Heart left ventricle (tissue), 16 donors: ENCODE measurements at regions not wholly inside any gene's neighbourhood (a gene's known extent, or its start where the extent isn't known, plus 50 kb on each side); places are given as distances from the start of the nearest gene placed in this dataset.

Experiments
- ATAC-seq, 4 donors: fragments of 200-7000 bp; cut with Tn5 transposase; one replicate each; pipeline ENCODE4 v1.9.1; 2020 to 2022; ENCODE audit warnings: moderate library complexity in 4 of 4, mild to moderate bottlenecking in 3 of 4, moderate number of reproducible peaks in 1 of 4
- DNase-seq, 5 donors: peaks; one replicate each; pipeline ENCODE4 v3.0.0-alpha.2; 2020
- H3K27ac ChIP-seq, 12 donors: fragments of 200-600 bp; sonication (generic) in 4 of 12; one replicate each; pipeline versions ENCODE4 v1.5.0 to v1.8.0; 2016 to 2022; ENCODE audit warnings: mild to moderate bottlenecking in 2 of 12
- H3K27me3 ChIP-seq, 9 donors: fragments of 200-600 bp; sonication (generic) in 2 of 9; one replicate each; pipeline versions ENCODE4 v1.5.1 to v1.8.0; 2016 to 2022; ENCODE audit warnings: mild to moderate bottlenecking in 3 of 9
- H3K36me3 ChIP-seq, 9 donors: fragments of 200-600 bp; sonication (generic) in 2 of 9; one replicate each; pipeline versions ENCODE4 v1.5.0 to v1.8.0; 2018 to 2022; ENCODE audit warnings: mild to moderate bottlenecking in 2 of 9
- H3K4me1 ChIP-seq, 12 donors: fragments of 200-600 bp; sonication (generic) in 4 of 12; one replicate each; pipeline versions ENCODE4 v1.5.0 to v1.8.0; 2016 to 2022; ENCODE audit warnings: mild to moderate bottlenecking in 3 of 12
- H3K4me3 ChIP-seq, 12 donors: fragments of 200-600 bp; sonication (generic) in 4 of 12; one replicate each; pipeline versions ENCODE4 v1.5.0 to v1.8.0; 2017 to 2022; ENCODE audit warnings: mild to moderate bottlenecking in 9 of 12, moderate library complexity in 4 of 12
- H3K9me3 ChIP-seq, 12 donors: fragments of 200-600 bp; sonication (generic) in 4 of 12; one replicate each; pipeline versions ENCODE4 v1.5.0 to v1.8.0; 2016 to 2022; ENCODE audit warnings: mild to moderate bottlenecking in 1 of 12
- POLR2A ChIP-seq, 2 donors: fragments of 450-650 bp; IDR thresholded peaks; one replicate each; pipeline ENCODE4 v1.6.1; 2017; ENCODE audit warnings: antibody characterized with exemption in 2 of 2, mild to moderate bottlenecking in 2 of 2, moderate library complexity in 2 of 2
- WGBS, 4 donors: extraction: QIAGEN DNeasy Blood & Tissue Kit in 2 of 4; methylation state at CpG; one replicate each; pipeline versions ENCODE4 v1.1.5 to v1.1.7; 2013 to 2018; 5-methylcytosine and 5-hydroxymethylcytosine counted together
- intact Hi-C, 10 donors: fragments of 100-400 bp; cut with DNase I; formaldehyde crosslinking; loops; one replicate each; pipeline versions ENCODE4 v1.11.1 to v1.14.2; 2022
- TF ChIP-seq, protein P1 (sequence below), 12 donors: fragments of 200-600 bp; sonication (generic) in 4 of 12; IDR thresholded peaks; one replicate each; pipeline versions ENCODE4 v1.5.0 to v1.8.0; 2018 to 2022; ENCODE audit warnings: antibody characterized with exemption in 12 of 12, mild to moderate bottlenecking in 5 of 12
- donor health status: ischemic (EF 13 %, LVEDD 7.1; RV severe dilation, severe dysfunction).
- donor health status: healthy with polysubstance abuse.
- donor health status: DM: no; HTN: yes; CAD: no.
- donor health status: DM: no; HTN: no; CAD: no.
- donor health status: ischemic (EF 25% LVEDD 6.9; RV normal size, moderate dysfunction).
- donor health status: ischemic (EF 25% LVEDD 5.7; RV mildly dilated, moderate dysfunction).
- donor health status: healthy.
- donor health status: DM: yes; HTN: yes; CAD: no.
- donor health status: ischemic (EF 35%, LVEDD 5.7; RV mildly dilated, moderate dysfunction).
- donor health status: nonischemic (EF 11% LVEDD 7.7; RV severe dilation, severe dysfunction).
- donor health status: DM: yes; HTN: yes; CAD: no.
- donor health status: PGD.
- donor health status: ischemic (EF 29% LVEDD 5.4; RV normal size, mild dysfunction).
- donor health status: nonischemic (EF 23%, LVEDD 6.1; RV moderate dilation, normal function).

DNA sequence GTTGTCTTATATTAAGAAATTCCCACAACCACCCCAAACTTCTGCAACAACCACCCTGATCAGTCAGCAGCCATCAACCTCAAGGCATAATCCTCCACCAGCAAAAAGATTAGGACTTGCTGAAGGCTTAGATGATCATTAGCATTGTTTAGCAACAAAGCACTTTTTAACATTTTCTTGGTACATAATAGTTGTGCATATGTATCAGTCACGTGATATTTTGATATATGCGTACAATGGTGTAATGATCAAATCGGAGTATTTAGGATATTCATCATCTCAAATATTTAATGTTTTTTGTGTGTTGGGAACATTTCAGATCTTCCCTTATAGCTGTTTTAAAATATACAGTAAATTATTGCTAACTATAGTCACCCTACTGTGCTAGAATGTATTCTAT, 73.5 kb upstream of the API5 start:
- no peak overlapping the region for H3K27ac ChIP-seq
- intact Hi-C loops, result loop anchor here in 1 of 10 donors (10.0 kb wide), 1 partner anchor 64 kb away; no protein-coding TSS in a partner anchor
- H3K4me3 ChIP-seq, result no peak overlapping the region
- TF ChIP-seq, protein P1, sequence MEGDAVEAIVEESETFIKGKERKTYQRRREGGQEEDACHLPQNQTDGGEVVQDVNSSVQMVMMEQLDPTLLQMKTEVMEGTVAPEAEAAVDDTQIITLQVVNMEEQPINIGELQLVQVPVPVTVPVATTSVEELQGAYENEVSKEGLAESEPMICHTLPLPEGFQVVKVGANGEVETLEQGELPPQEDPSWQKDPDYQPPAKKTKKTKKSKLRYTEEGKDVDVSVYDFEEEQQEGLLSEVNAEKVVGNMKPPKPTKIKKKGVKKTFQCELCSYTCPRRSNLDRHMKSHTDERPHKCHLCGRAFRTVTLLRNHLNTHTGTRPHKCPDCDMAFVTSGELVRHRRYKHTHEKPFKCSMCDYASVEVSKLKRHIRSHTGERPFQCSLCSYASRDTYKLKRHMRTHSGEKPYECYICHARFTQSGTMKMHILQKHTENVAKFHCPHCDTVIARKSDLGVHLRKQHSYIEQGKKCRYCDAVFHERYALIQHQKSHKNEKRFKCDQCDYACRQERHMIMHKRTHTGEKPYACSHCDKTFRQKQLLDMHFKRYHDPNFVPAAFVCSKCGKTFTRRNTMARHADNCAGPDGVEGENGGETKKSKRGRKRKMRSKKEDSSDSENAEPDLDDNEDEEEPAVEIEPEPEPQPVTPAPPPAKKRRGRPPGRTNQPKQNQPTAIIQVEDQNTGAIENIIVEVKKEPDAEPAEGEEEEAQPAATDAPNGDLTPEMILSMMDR (IDR thresholded peaks at IDR 0.05), result no peak
- no peak for TF ChIP-seq POLR2A (IDR thresholded peaks at IDR 0.05)
- H3K4me1 ChIP-seq, result no peaks in the 10 kb centered on the region
- H3K9me3 ChIP-seq, result peaks cover 0 to 17% (median 0%) of the 10 kb centered on the region in 12 donors
- 94 to 97% (median 95%) methylated on average over 3 of the region's 3 CpGs for WGBS, 4 donors
- no peaks in the 10 kb centered on the region for H3K27me3 ChIP-seq
- no peaks in the 10 kb centered on the region for H3K36me3 ChIP-seq
- ATAC-seq (no peak), DNase-seq (no peak)

DNA sequence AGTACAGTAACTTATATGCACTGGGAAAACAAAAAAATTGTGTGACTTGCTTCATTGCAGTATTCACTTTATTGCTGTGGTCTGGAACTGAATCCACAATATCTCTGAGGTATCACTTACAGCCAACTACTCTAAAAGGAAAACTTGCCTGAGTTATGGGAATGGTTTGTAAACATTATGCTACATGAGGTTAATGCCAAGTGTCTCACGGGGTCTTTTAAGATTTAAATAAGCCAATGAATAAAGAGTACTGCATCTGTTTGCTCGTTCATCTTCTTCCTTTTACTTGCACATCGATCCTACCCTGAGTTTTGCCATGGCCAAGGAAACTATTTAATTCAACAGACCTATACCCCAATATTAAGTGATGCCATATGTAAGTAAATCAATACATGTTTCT, 72.0 kb upstream of the API5 start:
- intact Hi-C loops, result loop anchor here in 1 of 10 donors (10.0 kb wide), 1 partner anchor 65 kb away; no protein-coding TSS in a partner anchor
- no peak for ATAC-seq
- Histone ChIP-seq H3K27ac (no peak overlapping the region), H3K36me3 (no peaks in the 10 kb centered on the region), H3K4me3 (no peak overlapping the region), H3K27me3 (no peaks in the 10 kb centered on the region), H3K4me1 (no peaks in the 10 kb centered on the region), H3K9me3 (peaks cover 0 to 17% (median 0%) of the 10 kb centered on the region in 12 donors)
- no peak for DNase-seq
- TF ChIP-seq POLR2A (IDR thresholded peaks at IDR 0.05), result no peak
- WGBS, 4 donors, result 64 to 70% (median 66%) methylated on average over 3 of the region's 3 CpGs

DNA sequence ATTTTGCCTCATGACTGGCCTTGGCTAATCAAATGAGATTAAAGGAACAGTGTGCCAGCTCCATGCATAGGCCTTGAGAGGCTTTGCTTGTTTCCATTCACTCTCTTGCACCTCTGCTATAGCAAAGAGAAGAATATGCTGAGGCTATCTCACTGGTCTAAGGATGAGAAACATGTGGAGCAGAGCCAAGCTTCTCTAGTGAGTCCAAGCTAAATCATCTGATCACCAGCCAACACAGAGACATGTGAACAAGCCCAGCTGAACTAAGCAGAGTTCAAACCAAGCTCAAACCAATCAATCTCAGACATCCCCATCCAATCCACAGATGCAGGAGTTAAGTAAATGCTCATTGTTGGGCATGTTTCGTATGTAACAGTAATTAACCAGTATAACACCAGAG, 69.4 kb upstream of the API5 start:
- H3K27ac ChIP-seq, result no peak overlapping the region
- no peak for ATAC-seq
- no peak overlapping the region for H3K4me3 ChIP-seq
- H3K4me1 ChIP-seq, result no peaks in the 10 kb centered on the region
- intact Hi-C loops, result no loop called here
- DNase-seq, result no peak
- H3K9me3 ChIP-seq, result peaks cover 0 to 9% (median 0%) of the 10 kb centered on the region in 12 donors
- 38 to 58% (median 48%) methylated on average over 1 of the region's 1 CpG for WGBS, 4 donors
- no peaks in the 10 kb centered on the region for H3K36me3 ChIP-seq
- TF ChIP-seq, protein P1 (IDR thresholded peaks at IDR 0.05), result no peak
- no peak for TF ChIP-seq POLR2A (IDR thresholded peaks at IDR 0.05)
- H3K27me3 ChIP-seq, result no peaks in the 10 kb centered on the region

DNA sequence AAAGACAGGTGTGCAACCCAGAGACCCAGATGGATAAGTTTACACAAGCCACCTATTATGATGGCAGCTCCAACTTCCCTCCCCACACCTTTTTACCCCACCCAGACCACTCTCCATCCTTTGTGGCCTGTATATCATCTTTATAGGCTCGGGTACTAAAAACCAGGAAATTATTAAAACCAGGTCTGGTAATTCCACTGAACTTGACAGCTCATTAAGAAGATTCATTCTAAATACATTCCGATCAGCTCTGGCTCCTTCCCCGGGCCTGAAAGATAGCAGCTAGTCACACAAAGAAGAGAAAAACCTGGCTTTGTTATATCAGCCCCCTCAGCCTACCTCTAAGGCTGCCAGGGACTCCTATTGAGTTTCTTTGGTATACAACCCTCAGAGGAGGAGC, 67.9 kb upstream of the API5 start:
- ATAC-seq (no peak), DNase-seq (no peak)
- Histone ChIP-seq H3K9me3 (no peaks in the 10 kb centered on the region), H3K27ac (no peak overlapping the region), H3K4me1 (no peaks in the 10 kb centered on the region), H3K36me3 (no peaks in the 10 kb centered on the region), H3K4me3 (no peak overlapping the region), H3K27me3 (peaks cover 0 to 4% (median 0%) of the 10 kb centered on the region in 9 donors)
- no peak for TF ChIP-seq POLR2A (IDR thresholded peaks at IDR 0.05)
- intact Hi-C loops, result no loop called here
- 33 to 54% (median 39%) methylated on average over 3 of the region's 3 CpGs for WGBS, 4 donors

DNA sequence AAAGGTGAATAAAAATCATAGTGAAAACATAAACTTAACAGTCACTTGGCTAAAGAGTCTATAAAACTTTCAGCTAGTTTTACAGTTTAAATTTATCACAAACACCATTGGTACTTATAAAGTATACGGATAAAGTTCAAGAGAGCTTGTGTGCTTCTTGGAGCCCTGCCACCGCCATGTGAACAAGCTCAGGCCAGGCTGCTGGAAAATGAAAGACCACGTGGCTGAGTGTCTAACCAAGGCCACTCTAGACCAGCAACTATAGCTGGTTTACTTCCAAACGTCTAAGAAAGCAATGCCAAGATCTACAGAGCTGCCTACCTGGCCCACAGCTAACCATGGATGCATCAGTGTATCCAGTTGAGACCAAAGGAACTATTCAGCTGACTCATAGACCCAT, 66.3 kb upstream of the API5 start:
- TF ChIP-seq POLR2A (IDR thresholded peaks at IDR 0.05), result no peak
- TF ChIP-seq, protein P1 (IDR thresholded peaks at IDR 0.05), result no peak
- intact Hi-C loops, result no loop called here
- Histone ChIP-seq H3K27me3 (peaks cover 0 to 4% (median 0%) of the 10 kb centered on the region in 9 donors), H3K4me3 (no peak overlapping the region), H3K27ac (no peak overlapping the region), H3K9me3 (no peaks in the 10 kb centered on the region), H3K4me1 (no peaks in the 10 kb centered on the region), H3K36me3 (no peaks in the 10 kb centered on the region)
- ATAC-seq, result no peak
- DNase-seq, result no peak
- WGBS, 4 donors, result 35 to 46% (median 41%) methylated on average over 4 of the region's 4 CpGs
